ENCODE measurements at regions not wholly inside any gene's neighbourhood (a gene's known extent, or its start where the extent isn't known, plus 50 kb on each side); places are given as distances from the start of the nearest gene placed in this dataset.

- intact Hi-C loops (cut with micrococcal nuclease): no loop called here
- Histone ChIP-seq H3K4me2 (ENCODE audit: low read length) (no peak overlapping the region), H3K36me3 (ENCODE audit: control insufficient read depth in 1 of 2, insufficient read depth in 2 of 2, low read length in 2 of 2) (no peaks in the 10 kb centered on the region), H3K9me2 (ENCODE audit: insufficient read depth) (no peaks in the 10 kb centered on the region), H3K9me3 (ENCODE audit: control insufficient read depth in 1 of 2, insufficient read depth in 1 of 2, low read depth in 1 of 2, low read length in 2 of 2) (no peaks in the 10 kb centered on the region), H4K20me1 (ENCODE audit: insufficient read depth) (no peaks in the 10 kb centered on the region), H3K79me2 (ENCODE audit: insufficient read depth, low read length) (no peaks in the 10 kb centered on the region), H2AFZ (ENCODE audit: low read depth, low read length, poor library complexity, severe bottlenecking) (no peak overlapping the region), H3K9ac (ENCODE audit: low read length) (no peak overlapping the region), H3K27me3 (ENCODE audit: insufficient read depth, low read length) (peaks cover 26% of the 10 kb centered on the region), H3K4me3 (replicated peaks in 1 of 2; ENCODE audit: low read depth in 1 of 2, low read length in 2 of 2) (no peak overlapping the region), H3K27ac (ENCODE audit: low read depth, low read length) (no peak overlapping the region), H3K4me1 (ENCODE audit: control insufficient read depth in 1 of 2, insufficient read depth in 2 of 2, low read length in 2 of 2) (no peaks in the 10 kb centered on the region)
- no peak for ATAC-seq
- CTCF ChIA-PET: no interaction called here
- RAD21 ChIA-PET (ENCODE audit: low non-redundant PET in 1 of 2, low total read pairs in 2 of 2, uncharacterized antibody in 2 of 2, unreplicated experiment in 2 of 2): no interaction called here
- POLR2A ChIA-PET: no interaction called here
- BruUV-seq (replicated peaks): no TSS peak
- no peak for TF ChIP-seq CBX3 (IDR thresholded peaks at IDR 0.05; ENCODE audit: low read depth)
- TF ChIP-seq ZBTB33 (IDR thresholded peaks at IDR 0.05; ENCODE audit: extremely low read depth, insufficient replicate concordance, low read length): no peak
- TF ChIP-seq, protein P1, sequence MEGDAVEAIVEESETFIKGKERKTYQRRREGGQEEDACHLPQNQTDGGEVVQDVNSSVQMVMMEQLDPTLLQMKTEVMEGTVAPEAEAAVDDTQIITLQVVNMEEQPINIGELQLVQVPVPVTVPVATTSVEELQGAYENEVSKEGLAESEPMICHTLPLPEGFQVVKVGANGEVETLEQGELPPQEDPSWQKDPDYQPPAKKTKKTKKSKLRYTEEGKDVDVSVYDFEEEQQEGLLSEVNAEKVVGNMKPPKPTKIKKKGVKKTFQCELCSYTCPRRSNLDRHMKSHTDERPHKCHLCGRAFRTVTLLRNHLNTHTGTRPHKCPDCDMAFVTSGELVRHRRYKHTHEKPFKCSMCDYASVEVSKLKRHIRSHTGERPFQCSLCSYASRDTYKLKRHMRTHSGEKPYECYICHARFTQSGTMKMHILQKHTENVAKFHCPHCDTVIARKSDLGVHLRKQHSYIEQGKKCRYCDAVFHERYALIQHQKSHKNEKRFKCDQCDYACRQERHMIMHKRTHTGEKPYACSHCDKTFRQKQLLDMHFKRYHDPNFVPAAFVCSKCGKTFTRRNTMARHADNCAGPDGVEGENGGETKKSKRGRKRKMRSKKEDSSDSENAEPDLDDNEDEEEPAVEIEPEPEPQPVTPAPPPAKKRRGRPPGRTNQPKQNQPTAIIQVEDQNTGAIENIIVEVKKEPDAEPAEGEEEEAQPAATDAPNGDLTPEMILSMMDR (IDR thresholded peaks at IDR 0.05 in 2 of 3, conservative IDR thresholded peaks at IDR 0.05 in 1 of 3; ENCODE audit: borderline replicate concordance in 1 of 3, insufficient read depth in 1 of 3, low read depth in 2 of 3, low read length in 2 of 3): no peak
- TF ChIP-seq POLR2A (IDR thresholded peaks at IDR 0.05; ENCODE audit: borderline replicate concordance, extremely low read depth, insufficient read depth, insufficient read length): no peak
- TF ChIP-seq RAD21 (IDR thresholded peaks at IDR 0.05; ENCODE audit: low read depth): no peak
- TF ChIP-seq SP1 (IDR thresholded peaks at IDR 0.05; ENCODE audit: low read depth): no peak
- no peak for TF ChIP-seq EZH2phosphoT487 (IDR thresholded peaks at IDR 0.05; ENCODE audit: borderline replicate concordance)
- TF ChIP-seq, protein P2, sequence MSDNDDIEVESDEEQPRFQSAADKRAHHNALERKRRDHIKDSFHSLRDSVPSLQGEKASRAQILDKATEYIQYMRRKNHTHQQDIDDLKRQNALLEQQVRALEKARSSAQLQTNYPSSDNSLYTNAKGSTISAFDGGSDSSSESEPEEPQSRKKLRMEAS (IDR thresholded peaks at IDR 0.05): no peak
- no peak for TF ChIP-seq FOSL1 (IDR thresholded peaks at IDR 0.05; ENCODE audit: low read depth)
- TF ChIP-seq EGR1 (IDR thresholded peaks at IDR 0.05; ENCODE audit: low read depth): no peak
- TF ChIP-seq TCF7L2 (IDR thresholded peaks at IDR 0.05; ENCODE audit: borderline replicate concordance, extremely low read depth, insufficient read depth, insufficient read length): no peak
- no peak for TF ChIP-seq JUND (IDR thresholded peaks at IDR 0.05)
- no peak for TF ChIP-seq POLR2AphosphoS5 (IDR thresholded peaks at IDR 0.05; ENCODE audit: low read depth, low read length)
- no peak for TF ChIP-seq ELF1 (IDR thresholded peaks at IDR 0.05; ENCODE audit: borderline replicate concordance, low read depth)
- TF ChIP-seq EZH2 (IDR thresholded peaks at IDR 0.05): no peak
- no peak for TF ChIP-seq SRF (IDR thresholded peaks at IDR 0.05; ENCODE audit: low read depth)
- no peak for DNase-seq (ENCODE audit: low read depth, low spot score)
Measured at GRCh38 chr6:168252267-168252666, 67.3 kb downstream of the DACT2 start.
